DMS53 (cell line): ENCODE measurements at regions not wholly inside any gene's neighbourhood (a gene's known extent, or its start where the extent isn't known, plus 50 kb on each side); places are given as distances from the start of the nearest gene placed in this dataset.
A peak's percentile ranks its signal among the peaks of the same experiment; 100 is the strongest.

ENCODE experiments used
- DNase-seq: peaks from one replicate; lab custom pipeline; 2025; lab: John Stamatoyannopoulos, UW

- DNase-seq = no peak
Measured at GRCh38 chr2:146235158-146235557, 1609.7 kb upstream of the ACVR2A start.

- no peak for DNase-seq
Measured at GRCh38 chr2:146229508-146230155, 1615.2 kb upstream of the ACVR2A start.

DNA sequence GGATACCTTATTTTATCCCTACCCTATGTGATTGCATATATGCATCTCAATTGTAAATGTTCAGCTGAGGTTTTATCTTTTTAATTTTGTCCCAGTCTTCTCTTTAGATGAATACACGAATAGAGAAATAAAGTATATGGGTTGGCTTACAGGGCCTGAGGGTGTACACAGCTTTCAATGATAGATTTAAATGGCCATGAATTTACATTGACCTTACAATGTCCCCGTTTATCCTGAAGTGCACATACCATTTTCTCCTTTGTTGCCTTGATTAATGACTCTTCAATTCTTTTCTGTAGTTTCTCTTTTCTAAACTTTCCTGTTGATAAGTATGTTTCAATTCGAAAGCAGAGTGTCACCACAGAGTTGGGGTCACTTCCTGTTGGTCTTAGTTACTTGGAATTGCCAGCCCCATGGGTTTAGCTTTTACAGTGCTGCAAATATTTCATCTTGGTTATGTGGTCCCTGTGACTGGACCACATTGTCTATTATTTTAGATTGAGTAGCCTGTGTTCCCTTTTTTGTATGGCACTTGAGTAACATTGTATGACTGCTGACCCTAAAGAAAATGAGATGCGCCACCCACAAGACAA lies 1616.3 kb upstream of the ACVR2A start:
- DNase-seq = no peak

- DNase-seq = no peak
Measured at GRCh38 chr2:146228020-146228393, 1616.8 kb upstream of the ACVR2A start.

- no peak for DNase-seq
Measured at GRCh38 chr2:146227152-146228019, 1617.4 kb upstream of the ACVR2A start.

- DNase-seq = no peak
Measured at GRCh38 chr2:146226077-146226476, 1618.8 kb upstream of the ACVR2A start.

- no peak for DNase-seq
Measured at GRCh38 chr2:146221826-146222225, 1623.0 kb upstream of the ACVR2A start.

DNA sequence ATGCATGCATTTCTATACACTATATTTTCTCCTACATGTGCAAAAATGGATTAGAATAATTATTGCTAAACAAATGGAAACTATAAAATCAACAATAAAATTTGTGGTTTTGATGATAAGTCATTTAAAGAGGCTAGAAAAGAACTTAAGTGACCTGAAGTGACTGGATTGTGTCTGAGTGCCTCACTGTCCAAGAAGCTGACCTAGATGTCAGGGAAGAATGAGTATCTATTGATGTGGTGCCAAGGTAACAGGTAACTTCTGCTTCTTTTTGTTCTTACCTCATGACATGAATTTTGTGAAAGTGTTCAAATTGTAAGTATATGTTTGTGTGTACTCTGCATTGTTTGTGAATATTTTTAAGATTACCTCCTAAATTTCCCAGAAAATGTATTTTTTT lies 1623.9 kb upstream of the ACVR2A start:
- no peak for DNase-seq

DNA sequence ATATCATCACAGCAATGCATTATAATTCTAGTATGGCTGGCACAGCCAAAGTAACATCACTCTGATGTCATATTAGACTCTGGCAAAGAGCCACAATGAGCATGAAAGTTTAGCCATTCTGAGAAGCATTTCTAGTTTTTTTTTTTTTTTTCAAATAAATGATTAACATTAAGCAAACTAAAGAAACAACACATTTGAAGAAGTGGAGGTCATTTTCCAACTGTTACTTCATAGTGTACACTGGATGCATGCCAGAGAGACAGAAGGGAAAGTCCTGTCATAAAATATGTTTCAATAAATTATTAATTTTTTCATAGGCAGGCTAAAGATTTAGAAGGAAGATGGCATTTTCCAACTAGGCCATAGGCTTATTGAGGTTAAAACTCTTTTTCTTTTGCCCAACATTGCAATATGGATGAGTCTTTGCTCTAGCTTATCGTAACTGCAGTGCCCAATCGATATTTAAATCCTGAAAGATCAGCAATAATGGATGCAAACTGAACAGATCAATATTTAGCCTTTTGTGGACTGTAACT lies 1630.4 kb upstream of the ACVR2A start:
- DNase-seq = peak; percentile 78

- DNase-seq = no peak
Measured at GRCh38 chr2:146213674-146214073, 1631.2 kb upstream of the ACVR2A start.

DNA sequence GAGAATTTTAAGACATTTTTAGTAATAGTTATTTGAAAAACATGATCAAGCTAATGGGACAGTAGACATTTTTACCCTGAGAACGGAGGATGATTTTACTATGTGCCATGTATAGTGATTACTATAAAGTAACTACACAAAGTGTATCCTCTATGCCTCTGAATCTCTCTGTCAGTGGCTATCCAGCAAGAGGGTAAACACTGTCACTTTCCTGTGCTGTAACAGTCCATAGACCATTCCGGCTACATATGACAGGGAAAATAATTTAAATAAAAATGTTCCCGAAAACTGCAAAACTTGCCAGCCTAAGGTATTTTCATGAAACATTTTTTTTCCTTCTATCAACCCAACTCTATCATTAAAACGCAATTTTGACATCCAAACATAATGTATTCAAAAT lies 1632.2 kb upstream of the ACVR2A start:
- DNase-seq = no peak

DNA sequence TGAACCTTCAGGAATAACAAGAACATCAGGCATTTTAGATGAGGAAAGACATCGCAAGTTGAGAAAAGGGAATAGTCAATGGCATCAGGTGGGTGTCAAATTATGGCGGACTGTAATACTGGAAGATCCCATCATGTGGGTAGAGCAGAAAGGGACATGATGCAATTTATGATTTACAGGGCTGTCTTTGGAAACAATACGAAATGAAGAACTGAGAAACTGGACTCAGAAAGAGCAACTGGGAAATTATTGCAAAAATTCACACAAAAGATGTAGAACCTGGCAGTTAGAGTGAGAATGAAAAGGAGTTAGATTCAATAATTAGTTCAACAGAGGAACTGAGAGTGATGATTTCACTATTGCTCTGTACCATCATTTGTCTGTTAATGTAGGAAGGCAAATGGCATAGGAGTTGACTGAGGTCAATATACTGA lies 1635.0 kb upstream of the ACVR2A start:
- DNase-seq = no peak

DNA sequence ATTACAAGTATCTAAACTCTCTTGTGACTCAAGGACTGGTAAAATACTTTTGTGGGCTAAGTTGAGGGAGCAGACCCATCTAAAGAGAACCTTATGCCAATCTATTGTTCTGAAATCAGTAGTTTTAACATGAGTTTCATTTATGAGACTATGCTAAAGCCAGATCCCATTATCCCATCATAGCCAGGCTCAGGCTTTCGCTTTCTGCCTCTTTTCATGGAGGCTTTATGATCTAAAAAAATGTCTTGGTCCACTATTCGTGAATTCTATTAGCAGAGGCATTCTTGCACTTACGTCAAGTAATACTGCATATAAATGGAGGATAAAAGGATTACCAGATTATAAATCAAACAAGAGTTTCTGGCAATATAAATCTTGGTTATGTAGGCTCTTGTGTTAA lies 1636.9 kb upstream of the ACVR2A start:
- DNase-seq = no peak

DNA sequence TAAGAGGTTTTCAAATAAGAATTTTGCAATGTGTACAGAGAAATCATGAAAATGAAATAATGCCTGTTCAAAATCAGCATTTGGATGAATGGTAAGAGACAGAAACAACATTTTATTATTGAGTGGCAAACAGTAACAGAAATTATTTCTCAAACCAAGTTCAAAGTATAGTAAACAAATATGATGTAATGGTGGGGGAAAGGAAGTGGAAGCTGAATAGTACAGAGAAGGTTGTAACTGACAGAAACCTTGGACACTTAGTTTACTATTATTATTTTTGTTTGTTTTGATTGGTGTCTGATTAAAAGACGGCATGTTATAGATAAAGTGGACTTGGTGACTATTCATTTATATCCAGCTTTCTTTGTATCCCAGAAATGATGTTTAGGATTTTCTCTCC lies 1637.4 kb upstream of the ACVR2A start:
- no peak for DNase-seq

- no peak for DNase-seq
Measured at GRCh38 chr2:146203064-146203624, 1641.7 kb upstream of the ACVR2A start.

- DNase-seq = no peak
Measured at GRCh38 chr2:146193619-146194018, 1651.2 kb upstream of the ACVR2A start.

DNA sequence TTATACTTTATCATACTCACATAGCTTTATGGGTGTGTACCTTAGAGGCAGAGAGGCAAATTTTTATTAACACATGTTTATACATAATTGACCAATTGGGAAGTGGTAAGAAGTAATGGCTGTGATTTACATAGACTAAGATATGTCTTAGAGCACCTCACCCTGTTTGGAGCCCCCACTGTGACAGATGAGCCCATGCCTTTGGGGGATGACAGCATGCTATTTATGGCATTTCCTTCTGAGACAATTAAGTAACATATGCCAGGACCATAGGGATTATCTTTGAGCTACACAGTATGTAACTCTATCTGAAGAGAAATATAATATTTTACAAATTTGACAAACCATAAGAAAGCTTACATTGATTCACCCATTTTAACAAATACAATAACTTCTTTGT lies 1655.3 kb upstream of the ACVR2A start:
- DNase-seq = no peak

DNA sequence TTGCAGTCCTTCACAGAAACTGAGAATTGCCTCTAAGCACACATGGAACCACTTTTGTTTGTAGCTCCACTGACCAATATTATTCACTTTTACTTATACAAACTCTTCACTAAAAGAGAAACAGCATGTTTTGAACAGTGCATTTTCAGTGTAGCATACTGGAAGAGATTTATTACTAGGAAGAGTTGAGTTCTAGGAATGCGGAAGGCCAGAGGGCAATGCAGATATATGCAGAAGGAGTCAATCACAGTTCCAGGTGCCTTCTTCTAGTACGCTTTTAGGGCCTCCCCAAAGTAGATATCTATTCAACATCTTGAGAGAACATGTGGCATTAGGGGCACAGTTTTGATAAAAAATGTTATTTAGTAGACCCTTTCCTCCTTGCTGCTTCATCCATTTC lies 1654.0 kb upstream of the ZEB2 start:
- DNase-seq = no peak

GRCh38 chr2:146161256-146161882 lies 1641.5 kb upstream of the ZEB2 start:
- no peak for DNase-seq

GRCh38 chr2:146158072-146158674 lies 1638.3 kb upstream of the ZEB2 start:
- no peak for DNase-seq

- DNase-seq = peak; percentile 2
Measured at GRCh38 chr2:146147448-146148012, 1627.6 kb upstream of the ZEB2 start.
